SHP77 (cell line): ENCODE measurements at regions not wholly inside any gene's neighbourhood (a gene's known extent, or its start where the extent isn't known, plus 50 kb on each side); places are given as distances from the start of the nearest gene placed in this dataset.

Source experiments
- DNase-seq, 2 experiments: peaks; one replicate each; lab custom pipeline; 2025; lab: John Stamatoyannopoulos, UW

DNA sequence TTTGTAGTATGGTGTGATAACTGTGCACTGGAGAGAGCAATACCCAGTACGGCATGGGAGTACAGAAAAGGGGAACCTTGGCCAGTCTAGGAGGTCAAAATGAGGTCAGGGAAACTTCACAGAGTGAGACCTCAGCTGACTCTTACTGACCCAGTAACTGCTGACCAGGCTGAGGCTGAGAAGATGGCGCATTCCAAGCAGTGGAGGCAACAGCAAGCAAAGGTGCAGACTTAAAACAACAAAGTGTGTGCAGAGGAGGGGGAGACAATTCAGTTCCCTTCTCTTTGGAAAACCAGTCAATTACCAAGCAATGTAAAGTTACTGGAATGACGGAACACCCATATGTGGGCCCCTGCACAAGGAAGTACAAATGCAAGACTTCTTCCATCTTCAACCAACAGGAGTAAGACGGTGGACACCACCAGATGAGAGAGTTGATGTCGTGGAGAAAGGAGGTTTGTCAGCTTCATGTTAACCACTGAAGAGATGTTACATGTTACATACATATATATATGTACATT is 54.6 kb upstream of the PRDX6 start:
- no peak for DNase-seq

GRCh38 chr1:173423291-173423690 is 53.8 kb upstream of the PRDX6 start:
- DNase-seq = no peak

GRCh38 chr1:173424143-173424542 is 53.0 kb upstream of the PRDX6 start:
- DNase-seq = no peak

DNA sequence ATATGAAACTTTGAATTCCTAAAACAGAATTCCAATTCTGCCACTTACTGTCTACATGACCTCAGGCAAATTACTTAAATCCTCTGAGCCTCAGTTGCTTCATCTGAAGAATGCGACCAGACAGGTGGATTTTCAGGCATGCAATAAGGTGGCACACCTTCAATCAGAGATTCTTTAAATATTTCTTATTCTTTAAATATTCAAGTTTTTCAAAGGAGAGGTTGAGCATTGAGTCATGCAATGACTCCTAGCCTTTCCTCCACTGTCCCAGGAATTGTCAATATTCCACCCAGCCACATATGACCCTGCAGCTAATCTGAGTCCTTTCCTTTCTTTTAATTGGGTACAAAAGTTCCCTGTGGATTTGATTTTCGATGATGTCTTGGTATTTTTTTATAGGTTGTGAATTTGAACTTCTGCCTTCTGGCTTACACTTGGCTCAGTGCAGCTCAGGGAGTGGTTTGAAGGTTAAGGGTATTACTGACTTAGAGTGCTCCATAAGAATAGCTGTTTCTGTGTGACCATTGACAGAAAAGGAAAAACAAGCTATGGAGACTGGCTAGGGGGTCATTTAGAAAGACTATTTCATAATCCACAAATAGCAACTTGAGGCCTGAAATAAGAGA is 52.2 kb upstream of the PRDX6 start:
- no peak for DNase-seq

GRCh38 chr1:173426057-173426456 is 51.1 kb upstream of the PRDX6 start:
- DNase-seq = no peak

GRCh38 chr1:173427146-173428054 is 49.7 kb upstream of the PRDX6 start:
- no peak for DNase-seq
